ENCODE measurements at regions not wholly inside any gene's neighbourhood (a gene's known extent, or its start where the extent isn't known, plus 50 kb on each side); places are given as distances from the start of the nearest gene placed in this dataset.
"Not testable (repeated sequence)": the region's sequence is repeated elsewhere in the genome, so short reads cannot be mapped to it uniquely, and the experiment has no call there.

GRCh38 chr1:146630302-146630701 is 307.8 kb upstream of the NBPF12 start:
- not testable (repeated sequence) for DNase-seq

- DNase-seq, result not testable (repeated sequence)
These were observed 319.5 kb upstream of the NBPF12 start for GRCh38 chr1:146618582-146618981.

- DNase-seq, result not testable (repeated sequence)
These were observed 333.4 kb upstream of the NBPF12 start for GRCh38 chr1:146604681-146605080.

- DNase-seq, result not testable (repeated sequence)
These were observed 337.3 kb upstream of the NBPF12 start for GRCh38 chr1:146600720-146601307.

- not testable (repeated sequence) for DNase-seq
These were observed 338.2 kb upstream of the NBPF12 start for GRCh38 chr1:146599906-146600305.

DNA sequence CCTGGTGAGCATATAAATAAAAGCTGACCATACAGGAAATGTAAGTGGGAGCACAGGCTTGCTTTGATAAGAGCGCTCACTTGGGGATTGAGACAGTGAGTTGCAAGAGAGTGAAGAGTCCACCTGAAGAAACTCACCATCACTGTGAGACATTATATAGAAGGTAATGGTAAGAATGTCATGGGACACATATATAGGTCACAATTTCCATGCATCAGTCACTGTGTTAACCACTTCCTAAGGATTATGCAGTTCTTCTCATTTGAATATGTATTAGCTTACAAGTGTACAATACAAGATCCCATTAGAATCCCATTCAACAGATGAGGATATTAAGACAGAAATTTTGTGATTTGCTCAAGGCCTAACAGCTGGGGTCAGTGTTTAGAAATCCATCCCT is 352.4 kb upstream of the NOTCH2NLA start:
- not testable (repeated sequence) for DNase-seq

DNA sequence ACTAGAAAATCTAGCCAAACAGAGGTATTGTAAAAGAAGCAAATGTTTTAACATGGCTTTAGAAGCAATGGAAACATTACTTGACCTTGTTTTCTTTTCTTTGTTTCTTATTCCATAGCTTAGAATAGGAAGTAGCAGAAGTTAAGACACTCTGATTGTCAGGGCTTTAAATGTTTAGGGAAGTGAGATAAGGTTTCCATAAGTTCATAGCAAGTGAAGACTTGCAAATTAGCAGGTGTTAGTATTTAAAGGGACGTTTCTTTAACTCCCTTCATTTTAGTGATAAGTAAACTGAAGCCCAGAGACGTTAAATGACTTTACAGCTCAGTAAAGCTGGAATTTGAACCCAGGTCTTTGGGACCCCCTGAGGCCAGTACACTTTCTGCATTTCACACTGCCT is 338.7 kb upstream of the NOTCH2NLA start:
- DNase-seq, result not testable (repeated sequence)

DNA sequence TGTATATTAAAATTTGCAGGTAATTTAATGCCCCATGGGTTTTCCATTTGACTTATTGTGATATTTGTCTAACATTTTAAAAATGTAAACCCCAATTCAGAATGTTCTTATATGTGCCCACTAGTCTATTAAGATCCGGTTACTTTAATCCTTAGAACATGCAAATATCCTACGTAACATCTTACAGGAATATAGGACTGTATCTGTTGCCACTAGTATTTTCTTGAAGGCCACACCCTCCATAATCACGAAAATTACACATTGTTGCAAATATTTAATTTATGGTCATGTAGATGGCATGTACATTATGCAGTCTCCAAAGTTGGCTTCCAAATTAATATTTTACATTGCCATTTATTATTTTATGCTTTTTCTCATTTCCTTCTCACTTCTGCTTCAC is 329.2 kb upstream of the NOTCH2NLA start:
- DNase-seq, result not testable (repeated sequence)

DNA sequence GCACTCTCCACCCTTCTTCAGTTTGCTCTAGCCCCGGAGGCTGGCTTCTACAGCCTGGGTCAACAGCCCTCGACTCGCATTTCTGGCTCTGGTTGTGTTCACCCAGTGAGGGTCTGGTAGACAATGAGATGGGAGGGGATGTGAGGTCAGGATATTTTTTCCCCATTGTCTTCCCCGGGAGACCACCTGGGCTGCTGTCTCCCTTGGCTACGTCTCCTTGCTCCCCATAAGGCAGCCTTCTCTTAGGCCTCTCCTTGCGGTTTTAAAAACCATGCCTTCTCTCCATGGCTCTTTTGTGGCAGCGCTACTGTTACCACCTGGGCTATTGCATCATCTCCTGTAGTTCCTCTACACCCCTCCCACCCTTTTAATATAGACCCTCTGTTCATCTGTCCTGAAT is 327.6 kb upstream of the NOTCH2NLA start:
- not testable (repeated sequence) for DNase-seq

GRCh38 chr1:146552414-146552813 is 323.6 kb upstream of the NOTCH2NLA start:
- not testable (repeated sequence) for DNase-seq

DNA sequence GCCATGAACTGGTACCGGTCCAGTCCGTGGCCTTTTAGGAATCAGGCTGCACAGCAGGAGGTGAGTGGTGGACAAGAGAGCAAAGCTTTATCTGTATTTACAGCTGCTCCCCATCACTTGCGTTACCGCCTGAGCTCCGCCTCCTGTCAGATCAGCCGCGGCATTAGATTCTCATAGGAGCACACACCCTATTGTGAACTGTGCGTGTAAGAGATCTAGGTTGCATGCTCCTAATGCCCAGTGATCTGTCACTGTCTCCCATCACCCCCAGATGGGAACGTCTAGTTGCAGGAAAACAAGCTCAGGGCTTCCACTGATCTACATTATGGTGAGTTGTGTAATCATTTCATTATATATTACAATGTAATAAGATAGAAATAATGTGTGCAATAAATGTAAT is 319.9 kb upstream of the NOTCH2NLA start:
- DNase-seq, result not testable (repeated sequence)

- not testable (repeated sequence) for DNase-seq
These were observed 317.4 kb upstream of the NOTCH2NLA start for GRCh38 chr1:146546189-146546588.

GRCh38 chr1:146537775-146538373 is 309.1 kb upstream of the NOTCH2NLA start:
- DNase-seq, result not testable (repeated sequence)

DNA sequence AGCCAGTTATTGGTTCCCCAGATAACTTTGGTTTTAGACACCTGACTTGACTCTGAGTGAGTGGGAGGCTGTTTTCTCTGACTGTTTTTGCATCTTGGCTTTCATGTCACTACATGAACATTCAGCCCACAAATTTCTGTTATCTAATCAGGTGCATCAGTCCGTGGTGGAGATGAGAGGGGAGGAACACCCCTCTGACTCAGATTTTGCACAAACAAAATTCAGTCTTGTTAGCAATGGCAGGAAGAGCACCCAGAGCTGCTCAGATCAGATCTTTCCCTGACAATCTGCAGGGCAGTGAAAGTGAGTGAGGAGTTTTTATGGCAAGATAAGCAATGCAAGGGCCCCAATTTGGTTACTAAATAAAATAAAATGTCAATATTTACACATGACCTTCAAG is 307.2 kb upstream of the NOTCH2NLA start:
- not testable (repeated sequence) for DNase-seq

DNA sequence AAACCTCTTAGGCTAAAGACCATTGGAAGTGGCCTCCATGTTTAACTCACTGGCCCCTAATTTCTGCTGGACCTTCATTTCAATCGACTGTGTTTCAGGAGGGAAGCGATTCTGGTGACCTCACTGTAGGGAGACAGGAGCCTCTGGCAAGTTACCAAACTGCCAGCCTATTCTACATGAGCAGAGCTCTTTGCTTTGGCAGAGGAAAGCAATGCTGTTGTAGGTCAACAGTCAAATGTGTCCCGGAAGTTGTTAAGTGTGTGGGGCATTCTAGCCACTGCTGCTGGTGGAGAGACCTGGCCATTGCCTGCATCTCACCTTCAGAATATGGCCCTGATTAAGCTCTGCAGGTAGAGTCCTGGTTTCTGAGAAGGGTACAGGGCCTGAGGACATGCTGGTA is 306.8 kb upstream of the NOTCH2NLA start:
- DNase-seq, result not testable (repeated sequence)

GRCh38 chr1:146530958-146531357 is 302.1 kb upstream of the NOTCH2NLA start:
- DNase-seq, result not testable (repeated sequence)

DNA sequence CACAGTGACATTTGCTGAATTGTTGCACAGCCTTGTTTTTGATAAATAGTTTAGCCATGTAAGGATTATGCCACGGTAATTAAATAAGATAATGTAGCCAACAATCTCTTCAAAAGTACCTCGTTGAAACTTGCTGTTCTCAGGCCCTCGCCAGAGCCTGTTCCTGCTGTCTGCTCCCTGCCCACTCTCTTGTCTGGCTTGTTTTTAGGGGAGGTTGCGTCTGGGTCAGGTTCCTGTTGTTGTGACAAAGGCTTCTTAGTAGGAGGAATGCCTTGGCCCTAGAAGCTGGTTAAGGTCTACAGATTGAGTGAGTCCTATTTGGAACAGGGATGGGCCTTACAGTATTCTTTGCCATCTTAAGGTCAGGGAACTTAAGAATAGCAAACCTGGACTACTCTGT is 294.0 kb upstream of the NOTCH2NLA start:
- not testable (repeated sequence) for DNase-seq

DNA sequence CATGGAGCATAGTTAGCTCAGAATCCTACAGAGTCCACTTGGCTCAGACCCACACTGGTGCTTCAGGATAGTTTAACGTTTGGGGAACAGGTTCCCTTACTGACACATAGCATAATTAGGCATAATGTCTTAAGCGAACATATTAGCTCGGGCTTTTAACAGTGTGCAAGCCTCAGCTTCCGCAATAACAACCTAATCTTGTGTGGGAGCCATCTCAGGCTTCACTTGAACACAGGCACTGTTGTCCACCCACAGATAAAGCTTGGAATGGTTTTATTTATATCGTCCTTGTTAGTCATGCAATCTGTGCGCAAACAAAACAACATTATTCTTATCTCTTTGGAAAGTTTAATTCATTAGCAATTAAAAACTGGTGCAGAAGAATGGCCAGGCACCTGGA is 293.5 kb upstream of the NOTCH2NLA start:
- not testable (repeated sequence) for DNase-seq

DNA sequence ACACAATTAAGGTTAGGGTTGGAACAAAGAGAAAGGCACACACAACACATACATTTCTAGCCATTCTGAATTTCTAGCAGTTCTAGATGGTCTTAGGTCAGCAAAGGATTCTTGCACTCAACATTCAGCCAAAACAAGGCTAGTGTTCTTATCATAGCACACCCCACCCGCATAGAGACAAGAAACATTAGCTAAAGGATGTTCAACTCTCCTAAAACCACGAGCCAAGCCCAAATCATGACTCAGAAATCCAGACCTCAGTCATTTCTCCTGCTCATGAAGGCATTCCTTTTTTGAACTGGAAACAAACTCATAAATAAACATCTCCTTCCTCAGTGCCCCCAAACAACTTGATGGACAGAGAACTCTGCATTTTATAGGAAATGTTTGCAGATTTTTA is 293.0 kb upstream of the NOTCH2NLA start:
- DNase-seq, result not testable (repeated sequence)

DNA sequence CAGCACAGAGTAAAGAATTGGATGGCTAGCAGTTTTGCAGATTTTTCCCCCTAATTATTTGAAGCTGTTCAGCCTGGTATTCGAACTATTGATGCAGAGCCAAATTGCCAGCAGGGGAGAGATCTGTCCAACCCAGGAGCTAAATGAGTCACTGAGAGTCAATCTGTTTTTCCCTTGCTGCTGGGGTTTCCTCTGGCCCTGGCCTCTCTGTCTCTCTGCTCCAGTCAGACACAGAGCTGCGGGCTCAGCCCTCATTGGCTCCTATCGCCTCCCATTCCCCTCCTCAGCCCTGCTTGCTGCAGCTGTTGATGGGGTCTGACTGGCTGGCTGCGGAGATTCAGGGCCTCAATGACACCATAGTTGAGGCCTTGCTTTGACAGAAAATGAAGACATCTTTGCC is 284.9 kb upstream of the NOTCH2NLA start:
- DNase-seq, result not testable (repeated sequence)

DNA sequence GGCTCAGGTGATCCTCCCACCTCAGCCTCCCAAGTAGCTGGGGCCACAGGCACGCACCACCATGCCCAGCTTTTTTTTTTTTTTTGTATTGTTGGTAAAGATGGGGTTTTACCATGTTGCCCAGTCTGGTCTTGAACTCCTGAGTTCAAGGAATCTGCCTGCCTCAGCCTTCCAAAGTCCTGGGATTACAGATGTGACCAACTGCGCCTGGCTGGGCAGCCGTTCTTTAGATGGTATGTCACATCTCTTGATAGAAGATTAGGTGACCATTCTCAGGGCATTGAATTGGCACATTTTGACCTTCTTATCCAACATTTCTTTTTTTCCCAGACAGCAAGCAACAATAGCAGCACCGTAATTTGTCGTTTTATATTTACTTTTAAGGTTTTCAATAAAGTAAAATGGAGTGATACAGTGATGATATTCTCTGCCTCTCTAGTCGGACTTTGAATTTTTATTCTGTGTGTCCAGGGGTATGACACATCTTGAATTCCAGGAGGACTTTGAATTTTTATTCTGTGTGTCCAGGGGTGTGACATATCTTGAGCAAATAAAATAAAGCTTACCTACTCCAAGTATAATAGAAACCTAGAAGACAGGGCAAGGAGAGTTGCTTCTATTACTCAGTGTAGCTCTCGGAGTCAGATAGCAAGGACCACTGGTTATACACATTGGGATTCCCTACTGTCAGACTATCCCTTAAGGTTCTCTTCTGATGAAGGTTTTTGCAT is 282.4 kb upstream of the NOTCH2NLA start:
- DNase-seq, result not testable (repeated sequence)

DNA sequence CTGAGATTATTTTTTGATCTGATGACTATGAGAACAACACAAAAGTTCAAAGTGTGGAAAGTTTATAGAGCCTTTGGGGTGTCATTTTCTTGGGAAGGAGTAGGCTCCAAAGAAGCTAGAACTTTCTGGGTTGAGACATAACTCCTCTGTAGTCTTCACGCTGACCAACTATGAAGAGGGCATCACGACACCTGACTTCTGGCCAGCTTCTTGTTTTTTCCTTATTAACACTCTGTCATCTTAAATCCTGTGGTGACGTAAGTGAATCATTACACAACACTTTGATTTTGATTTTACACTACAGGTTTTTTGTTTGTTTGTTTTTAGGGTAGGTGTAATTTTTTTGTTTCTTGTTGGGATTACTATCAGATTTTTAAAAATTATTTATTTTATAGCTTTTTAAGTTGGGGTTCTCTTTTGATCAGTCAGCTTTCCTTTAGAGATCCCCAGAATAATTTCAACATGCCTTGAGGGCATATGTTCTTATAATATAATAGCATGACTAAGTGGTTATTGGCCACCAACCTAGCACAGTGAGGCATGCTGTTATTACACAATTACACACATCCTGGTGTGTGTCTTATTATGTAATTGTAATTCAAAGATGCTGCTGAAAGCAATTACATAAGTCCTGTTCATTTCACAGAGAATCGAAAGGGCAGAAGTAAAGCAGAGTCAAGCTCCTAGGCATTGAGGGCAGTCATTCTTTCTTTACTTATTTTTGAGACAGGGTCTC is 281.6 kb upstream of the NOTCH2NLA start:
- DNase-seq, result not testable (repeated sequence)

DNA sequence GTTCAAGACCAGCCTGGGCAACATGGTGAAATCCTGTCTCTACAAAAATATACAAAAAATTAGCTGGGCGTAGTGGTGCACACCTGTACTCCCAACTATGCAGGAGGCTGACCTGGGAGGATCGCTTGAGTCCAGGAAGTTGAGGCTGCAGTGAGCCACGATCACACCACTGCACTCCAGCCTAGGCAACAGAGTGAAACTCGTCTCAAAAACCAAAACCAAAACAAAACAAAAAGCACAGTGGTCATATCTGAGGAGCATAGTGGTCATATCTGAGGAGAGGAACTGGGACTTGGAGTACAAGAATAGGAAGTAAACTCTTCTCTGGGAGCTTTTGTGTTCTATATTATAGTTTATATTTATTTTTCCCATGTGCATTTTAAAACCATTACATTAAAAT is 275.3 kb upstream of the NOTCH2NLA start:
- not testable (repeated sequence) for DNase-seq
